RWPE1 (cell line): ENCODE measurements at regions not wholly inside any gene's neighbourhood (a gene's known extent, or its start where the extent isn't known, plus 50 kb on each side); places are given as distances from the start of the nearest gene placed in this dataset.

Experiments
- CTCF ChIA-PET: fragments of 350-600 bp; sonication (Branson Sonifier 250); formaldehyde crosslinking; extraction: SDS; loops from one replicate; lab custom pipeline; 2021; lab: Yijun Ruan, JAX
- POLR2A ChIA-PET: fragments of 400-600 bp; formaldehyde crosslinking; extraction: SDS; loops from one replicate; lab custom pipeline; 2020; ENCODE audit warnings: antibody characterized with exemption; ENCODE audit not compliant: low non-redundant PET; lab: Yijun Ruan, JAX
- DNase-seq: peaks from one replicate; pipeline ENCODE4 v3.0.0; 2012; ENCODE audit warnings: low spot score
- H3K27ac ChIP-seq: fragments of 450-650 bp; 2 replicates; pipeline ENCODE4 v1.5.1; 2017
- TF ChIP-seq, protein P1 (sequence below): fragments of 450-650 bp; conservative IDR thresholded peaks from 2 replicates; pipeline ENCODE4 v1.5.1; 2017; ENCODE audit warnings: low read depth, mild to moderate bottlenecking

DNA sequence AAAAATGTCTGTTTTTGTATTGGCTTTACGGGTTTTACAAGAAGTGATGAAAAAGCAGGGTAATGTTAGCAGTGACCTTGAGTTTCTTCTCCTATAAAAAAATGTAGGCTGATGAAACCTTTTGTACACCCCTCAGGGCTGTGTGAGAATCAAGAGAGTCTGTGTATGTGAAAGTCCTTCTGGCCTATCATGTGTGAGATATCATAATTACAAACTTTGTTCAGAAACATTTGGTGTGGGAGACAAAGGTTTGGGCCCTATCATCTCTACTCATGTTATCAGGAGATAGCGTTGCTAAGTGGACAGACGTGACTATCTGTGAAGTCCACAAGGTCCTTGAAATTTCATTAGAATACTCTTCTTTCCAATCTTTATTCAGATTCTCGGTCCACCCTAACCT, 170.6 kb upstream of the HAND2 start:
- POLR2A ChIA-PET, result no interaction called here
- DNase-seq, result no peak
- no peak overlapping the region for H3K27ac ChIP-seq
- CTCF ChIA-PET, result no interaction called here
- TF ChIP-seq, protein P1, sequence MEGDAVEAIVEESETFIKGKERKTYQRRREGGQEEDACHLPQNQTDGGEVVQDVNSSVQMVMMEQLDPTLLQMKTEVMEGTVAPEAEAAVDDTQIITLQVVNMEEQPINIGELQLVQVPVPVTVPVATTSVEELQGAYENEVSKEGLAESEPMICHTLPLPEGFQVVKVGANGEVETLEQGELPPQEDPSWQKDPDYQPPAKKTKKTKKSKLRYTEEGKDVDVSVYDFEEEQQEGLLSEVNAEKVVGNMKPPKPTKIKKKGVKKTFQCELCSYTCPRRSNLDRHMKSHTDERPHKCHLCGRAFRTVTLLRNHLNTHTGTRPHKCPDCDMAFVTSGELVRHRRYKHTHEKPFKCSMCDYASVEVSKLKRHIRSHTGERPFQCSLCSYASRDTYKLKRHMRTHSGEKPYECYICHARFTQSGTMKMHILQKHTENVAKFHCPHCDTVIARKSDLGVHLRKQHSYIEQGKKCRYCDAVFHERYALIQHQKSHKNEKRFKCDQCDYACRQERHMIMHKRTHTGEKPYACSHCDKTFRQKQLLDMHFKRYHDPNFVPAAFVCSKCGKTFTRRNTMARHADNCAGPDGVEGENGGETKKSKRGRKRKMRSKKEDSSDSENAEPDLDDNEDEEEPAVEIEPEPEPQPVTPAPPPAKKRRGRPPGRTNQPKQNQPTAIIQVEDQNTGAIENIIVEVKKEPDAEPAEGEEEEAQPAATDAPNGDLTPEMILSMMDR, result no peak

DNA sequence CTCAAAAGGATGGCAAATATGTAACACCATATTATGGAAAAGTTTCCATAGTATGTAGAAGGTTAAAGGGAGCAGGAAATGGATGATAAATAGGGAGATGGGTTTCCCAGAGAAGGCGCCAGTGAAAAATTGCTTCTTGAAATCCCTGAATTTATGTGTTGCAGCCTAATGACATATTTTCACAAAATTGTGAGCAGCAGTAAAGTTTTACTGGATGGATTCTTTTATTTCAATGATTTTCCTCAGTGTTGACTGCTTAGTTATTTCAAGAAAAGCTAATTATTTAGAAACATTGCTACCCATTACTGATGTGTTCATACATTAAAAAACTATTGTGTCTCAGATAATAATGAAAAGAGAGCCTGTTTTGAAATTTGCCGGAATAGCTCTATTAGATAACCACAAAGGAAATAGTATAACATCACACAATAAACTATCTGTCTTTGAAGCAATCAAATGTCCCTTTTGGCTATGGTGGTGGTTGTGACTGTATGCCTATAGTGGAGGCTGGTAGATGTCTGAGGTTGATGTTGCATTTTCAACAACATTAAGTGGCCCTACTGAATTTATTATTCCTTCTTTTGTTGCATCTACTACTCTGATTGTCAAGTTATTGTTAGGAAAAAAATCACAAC, 169.9 kb upstream of the HAND2 start:
- ChIA-PET POLR2A (no interaction called here), CTCF (no interaction called here)
- TF ChIP-seq, protein P1, result no peak
- DNase-seq, result no peak
- no peak overlapping the region for H3K27ac ChIP-seq

DNA sequence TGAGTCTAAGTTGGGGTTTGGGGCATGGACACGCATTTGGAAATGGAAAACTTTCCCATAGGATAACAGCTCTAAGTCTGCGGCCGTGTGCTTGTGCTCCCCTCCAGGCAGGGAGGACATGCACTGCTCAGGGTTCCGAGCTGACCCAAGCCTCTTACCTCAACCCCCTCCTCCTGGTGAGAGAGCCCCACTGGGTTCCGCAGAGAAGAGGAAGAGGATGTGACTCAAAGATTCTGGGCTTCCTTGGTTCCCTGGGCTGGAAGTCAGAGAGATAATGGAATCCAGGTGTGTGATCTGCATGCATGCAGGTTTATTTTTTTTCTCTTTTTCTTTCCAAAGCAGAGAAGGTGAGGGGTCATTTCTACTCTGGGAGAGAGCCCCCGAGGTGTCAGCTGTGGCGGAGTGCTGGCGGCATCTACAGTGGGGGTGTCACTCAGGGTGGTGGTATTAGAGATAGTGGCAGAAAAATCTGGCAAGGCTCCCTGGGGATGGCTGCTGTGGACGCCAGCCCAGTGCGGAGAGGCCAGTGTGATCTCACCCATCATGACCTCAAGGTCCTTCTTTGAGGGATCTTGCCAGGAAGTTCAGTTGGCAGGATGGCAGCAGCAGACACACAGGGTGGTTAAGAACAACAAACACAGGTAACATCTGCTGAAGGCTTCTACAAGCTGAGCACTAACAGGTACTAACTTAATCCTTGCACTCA, 168.7 kb upstream of the HAND2 start:
- H3K27ac ChIP-seq, result no peak overlapping the region
- DNase-seq, result no peak
- CTCF ChIA-PET, result no interaction called here
- POLR2A ChIA-PET, result no interaction called here
- TF ChIP-seq, protein P1, result no peak

DNA sequence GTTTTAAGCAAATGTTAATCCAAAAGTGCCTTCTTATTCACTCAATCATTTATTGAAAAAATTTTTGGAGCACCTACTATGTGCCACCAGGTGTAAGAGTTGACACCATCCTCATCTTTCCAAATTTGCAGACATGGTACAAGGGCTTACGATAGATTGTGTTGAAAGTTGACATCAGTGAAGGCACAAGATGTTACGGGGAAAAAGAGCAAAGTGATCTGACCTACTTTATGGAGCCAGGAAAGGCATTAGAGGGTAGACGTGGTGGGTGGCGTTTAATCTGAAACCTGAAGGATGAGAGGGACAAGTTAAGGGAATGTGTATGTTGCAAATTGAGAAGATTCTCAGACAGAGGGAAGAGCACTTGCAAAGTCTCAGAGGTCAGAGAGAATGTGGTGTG, 167.8 kb upstream of the HAND2 start:
- H3K27ac ChIP-seq, result no peak overlapping the region
- DNase-seq, result no peak
- ChIA-PET POLR2A (no interaction called here), CTCF (no interaction called here)
- TF ChIP-seq, protein P1, result no peak

DNA sequence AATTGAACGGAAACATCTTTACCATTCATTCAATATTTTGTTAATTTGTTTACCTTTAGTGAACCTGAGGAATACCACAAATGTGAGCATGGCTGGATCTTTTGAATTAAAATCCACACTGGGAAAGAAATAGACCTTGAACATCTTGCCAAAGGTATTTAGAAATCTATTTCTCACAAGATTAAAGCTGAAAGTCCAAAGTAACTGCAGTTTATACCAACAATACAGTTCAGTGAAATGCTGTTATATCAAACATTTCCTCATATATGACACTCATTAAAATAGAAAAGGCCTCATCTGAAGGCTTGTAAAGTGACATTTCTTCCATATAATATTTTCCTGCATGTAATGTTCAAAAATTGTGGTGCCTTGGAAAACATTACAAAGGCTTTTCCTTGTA, 166.5 kb upstream of the HAND2 start:
- TF ChIP-seq, protein P1, result no peak
- CTCF ChIA-PET, result no interaction called here
- no peak for DNase-seq
- no peak overlapping the region for H3K27ac ChIP-seq
- POLR2A ChIA-PET, result no interaction called here

DNA sequence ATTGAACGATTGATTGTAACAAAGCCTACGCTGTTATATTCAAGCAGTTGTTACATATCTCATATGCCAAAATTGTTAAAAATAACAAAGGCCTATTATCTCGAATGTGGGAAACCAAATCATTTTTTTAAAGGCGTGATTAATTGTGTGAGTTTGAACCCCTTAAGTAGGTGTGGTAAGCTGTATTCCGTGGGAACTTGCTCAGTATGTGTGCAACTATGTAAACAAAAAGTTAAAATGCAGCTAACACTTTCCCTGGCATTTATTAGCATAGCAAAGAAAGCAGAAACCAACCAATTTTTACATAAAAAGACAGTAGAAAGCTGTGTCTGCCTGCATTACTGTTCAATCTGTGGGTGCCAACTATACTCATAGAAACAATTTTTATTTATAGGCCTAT, 166.0 kb upstream of the HAND2 start:
- CTCF ChIA-PET, result no interaction called here

More for the DNA sequence above, 166.0 kb upstream of the HAND2 start:
- TF ChIP-seq, protein P1, result no peak
- no peak for DNase-seq
- no peak overlapping the region for H3K27ac ChIP-seq
- POLR2A ChIA-PET, result no interaction called here
